K562 (cell line): ENCODE measurements at regions not wholly inside any gene's neighbourhood (a gene's known extent, or its start where the extent isn't known, plus 50 kb on each side); places are given as distances from the start of the nearest gene placed in this dataset.

ENCODE experiments used
- ESRRA ChIP-seq: fragments of 450-650 bp; IDR thresholded peaks from 2 replicates; pipeline ENCODE4 v1.6.1; 2014; ENCODE audit warnings: low read depth, mild to moderate bottlenecking, moderate library complexity, borderline replicate concordance
- HDAC6 ChIP-seq: IDR thresholded peaks from 2 replicates; pipeline ENCODE4 v1.6.1; 2012; ENCODE audit warnings: low read depth, mild to moderate bottlenecking, control low read depth, inconsistent platforms, low read length, moderate library complexity
- NFYB ChIP-seq: IDR thresholded peaks from 2 replicates; pipeline ENCODE4 v1.6.1; 2011; ENCODE audit warnings: mild to moderate bottlenecking, moderate library complexity; ENCODE audit not compliant: insufficient read length; ENCODE audit errors: extremely low read depth
- TAF1 ChIP-seq: IDR thresholded peaks from 2 replicates; pipeline ENCODE4 v1.6.1; 2011; ENCODE audit warnings: mild to moderate bottlenecking, low read length, moderate library complexity; ENCODE audit not compliant: insufficient read depth, control insufficient read depth, severe bottlenecking; ENCODE audit errors: extremely low read depth
- ZFPM2 ChIP-seq: fragments of 250-450 bp; sonication (Bioruptor Pico); IDR thresholded peaks from 2 replicates; pipeline ENCODE4 v1.5.1; 2022; ENCODE audit warnings: mild to moderate bottlenecking
- ZNF785 ChIP-seq: fragments of 250-450 bp; sonication (Bioruptor Pico); IDR thresholded peaks from 2 replicates; pipeline ENCODE4 v1.4.0; 2020; ENCODE audit warnings: mild to moderate bottlenecking
- TF ChIP-seq, protein P1 (sequence below), 3 experiments: IDR thresholded peaks in 2 of 3; conservative IDR thresholded peaks in 1 of 3; 2 replicates each; pipeline ENCODE4 v1.5.1; 2011 to 2012; ENCODE audit warnings: low read length in 3 of 3, mild to moderate bottlenecking in 3 of 3, control low read depth in 2 of 3, improper control_type of control experiment in 1 of 3, inconsistent platforms in 1 of 3, low read depth in 1 of 3, mixed read lengths in 1 of 3, moderate library complexity in 1 of 3; ENCODE audit not compliant: insufficient read depth in 2 of 3
- TF ChIP-seq, protein P2 (sequence below): fragments of 250-450 bp; sonication (Bioruptor Pico); IDR thresholded peaks from 2 replicates; pipeline ENCODE4 v1.6.1; 2021; ENCODE audit warnings: mild to moderate bottlenecking
- TF ChIP-seq, protein P3 (sequence below), 2 experiments: fragments of 450-650 bp in 1 of 2; sonication (generic) in 1 of 2; formaldehyde crosslinking in 1 of 2; IDR thresholded peaks; 2 replicates each; pipeline versions ENCODE4 v1.7.1 to v1.9.0; 2016 to 2022; ENCODE audit warnings: inconsistent platforms in 1 of 2, mild to moderate bottlenecking in 1 of 2, missing genetic modification reagents in 1 of 2
- TF ChIP-seq, protein P4 (sequence below), 2 experiments: fragments of 450-650 bp; formaldehyde crosslinking in 1 of 2; IDR thresholded peaks; 2 replicates each; pipeline versions ENCODE4 v1.4.0 to v1.6.1; 2014 to 2020; ENCODE audit warnings: mild to moderate bottlenecking in 2 of 2, borderline replicate concordance in 1 of 2, low read depth in 1 of 2

DNA sequence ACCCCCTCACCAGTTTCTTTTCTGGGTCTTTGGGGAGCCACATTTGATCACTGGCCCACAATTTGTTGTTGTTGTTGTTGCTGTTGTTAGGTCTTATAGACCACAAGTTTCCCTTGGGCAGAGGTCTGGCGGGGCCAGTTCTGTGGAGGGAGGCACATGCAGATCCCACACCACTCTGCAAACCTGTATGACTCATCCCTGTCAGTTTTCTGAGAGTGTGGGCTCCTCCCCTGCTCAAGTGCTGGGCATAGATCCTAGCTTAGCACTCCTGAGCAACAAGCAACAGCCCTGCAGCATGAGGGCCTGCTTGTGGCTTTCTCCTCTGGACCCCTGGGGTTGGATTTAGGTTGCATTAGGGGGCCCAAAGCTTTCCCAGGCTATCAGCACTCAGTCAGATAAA lies 411.1 kb upstream of the HTR1E start:
- TF ChIP-seq, protein P1, sequence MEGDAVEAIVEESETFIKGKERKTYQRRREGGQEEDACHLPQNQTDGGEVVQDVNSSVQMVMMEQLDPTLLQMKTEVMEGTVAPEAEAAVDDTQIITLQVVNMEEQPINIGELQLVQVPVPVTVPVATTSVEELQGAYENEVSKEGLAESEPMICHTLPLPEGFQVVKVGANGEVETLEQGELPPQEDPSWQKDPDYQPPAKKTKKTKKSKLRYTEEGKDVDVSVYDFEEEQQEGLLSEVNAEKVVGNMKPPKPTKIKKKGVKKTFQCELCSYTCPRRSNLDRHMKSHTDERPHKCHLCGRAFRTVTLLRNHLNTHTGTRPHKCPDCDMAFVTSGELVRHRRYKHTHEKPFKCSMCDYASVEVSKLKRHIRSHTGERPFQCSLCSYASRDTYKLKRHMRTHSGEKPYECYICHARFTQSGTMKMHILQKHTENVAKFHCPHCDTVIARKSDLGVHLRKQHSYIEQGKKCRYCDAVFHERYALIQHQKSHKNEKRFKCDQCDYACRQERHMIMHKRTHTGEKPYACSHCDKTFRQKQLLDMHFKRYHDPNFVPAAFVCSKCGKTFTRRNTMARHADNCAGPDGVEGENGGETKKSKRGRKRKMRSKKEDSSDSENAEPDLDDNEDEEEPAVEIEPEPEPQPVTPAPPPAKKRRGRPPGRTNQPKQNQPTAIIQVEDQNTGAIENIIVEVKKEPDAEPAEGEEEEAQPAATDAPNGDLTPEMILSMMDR (IDR thresholded peaks at IDR 0.05 in 2 of 3, conservative IDR thresholded peaks at IDR 0.05 in 1 of 3; ENCODE audit: insufficient read depth in 2 of 3, low read depth in 1 of 3, low read length in 3 of 3), result no peak
- TF ChIP-seq, protein P2, sequence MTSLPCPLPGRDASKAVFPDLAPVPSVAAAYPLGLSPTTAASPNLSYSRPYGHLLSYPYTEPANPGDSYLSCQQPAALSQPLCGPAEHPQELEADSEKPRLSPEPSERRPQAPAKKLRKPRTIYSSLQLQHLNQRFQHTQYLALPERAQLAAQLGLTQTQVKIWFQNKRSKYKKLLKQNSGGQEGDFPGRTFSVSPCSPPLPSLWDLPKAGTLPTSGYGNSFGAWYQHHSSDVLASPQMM, result no peak
- TF ChIP-seq, protein P3, sequence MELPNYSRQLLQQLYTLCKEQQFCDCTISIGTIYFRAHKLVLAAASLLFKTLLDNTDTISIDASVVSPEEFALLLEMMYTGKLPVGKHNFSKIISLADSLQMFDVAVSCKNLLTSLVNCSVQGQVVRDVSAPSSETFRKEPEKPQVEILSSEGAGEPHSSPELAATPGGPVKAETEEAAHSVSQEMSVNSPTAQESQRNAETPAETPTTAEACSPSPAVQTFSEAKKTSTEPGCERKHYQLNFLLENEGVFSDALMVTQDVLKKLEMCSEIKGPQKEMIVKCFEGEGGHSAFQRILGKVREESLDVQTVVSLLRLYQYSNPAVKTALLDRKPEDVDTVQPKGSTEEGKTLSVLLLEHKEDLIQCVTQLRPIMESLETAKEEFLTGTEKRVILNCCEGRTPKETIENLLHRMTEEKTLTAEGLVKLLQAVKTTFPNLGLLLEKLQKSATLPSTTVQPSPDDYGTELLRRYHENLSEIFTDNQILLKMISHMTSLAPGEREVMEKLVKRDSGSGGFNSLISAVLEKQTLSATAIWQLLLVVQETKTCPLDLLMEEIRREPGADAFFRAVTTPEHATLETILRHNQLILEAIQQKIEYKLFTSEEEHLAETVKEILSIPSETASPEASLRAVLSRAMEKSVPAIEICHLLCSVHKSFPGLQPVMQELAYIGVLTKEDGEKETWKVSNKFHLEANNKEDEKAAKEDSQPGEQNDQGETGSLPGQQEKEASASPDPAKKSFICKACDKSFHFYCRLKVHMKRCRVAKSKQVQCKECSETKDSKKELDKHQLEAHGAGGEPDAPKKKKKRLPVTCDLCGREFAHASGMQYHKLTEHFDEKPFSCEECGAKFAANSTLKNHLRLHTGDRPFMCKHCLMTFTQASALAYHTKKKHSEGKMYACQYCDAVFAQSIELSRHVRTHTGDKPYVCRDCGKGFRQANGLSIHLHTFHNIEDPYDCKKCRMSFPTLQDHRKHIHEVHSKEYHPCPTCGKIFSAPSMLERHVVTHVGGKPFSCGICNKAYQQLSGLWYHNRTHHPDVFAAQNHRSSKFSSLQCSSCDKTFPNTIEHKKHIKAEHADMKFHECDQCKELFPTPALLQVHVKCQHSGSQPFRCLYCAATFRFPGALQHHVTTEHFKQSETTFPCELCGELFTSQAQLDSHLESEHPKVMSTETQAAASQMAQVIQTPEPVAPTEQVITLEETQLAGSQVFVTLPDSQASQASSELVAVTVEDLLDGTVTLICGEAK (IDR thresholded peaks at IDR 0.05), result no peak
- TF ChIP-seq, protein P3 (CRISPR knock-in tag; IDR thresholded peaks at IDR 0.05), result no peak
- TF ChIP-seq HDAC6 (no peak), NFYB (no peak), TAF1 (no peak), ZNF785 (CRISPR knock-in tag) (no peak), ZFPM2 (CRISPR knock-in tag) (no peak), ESRRA (no peak)
- TF ChIP-seq, protein P4, sequence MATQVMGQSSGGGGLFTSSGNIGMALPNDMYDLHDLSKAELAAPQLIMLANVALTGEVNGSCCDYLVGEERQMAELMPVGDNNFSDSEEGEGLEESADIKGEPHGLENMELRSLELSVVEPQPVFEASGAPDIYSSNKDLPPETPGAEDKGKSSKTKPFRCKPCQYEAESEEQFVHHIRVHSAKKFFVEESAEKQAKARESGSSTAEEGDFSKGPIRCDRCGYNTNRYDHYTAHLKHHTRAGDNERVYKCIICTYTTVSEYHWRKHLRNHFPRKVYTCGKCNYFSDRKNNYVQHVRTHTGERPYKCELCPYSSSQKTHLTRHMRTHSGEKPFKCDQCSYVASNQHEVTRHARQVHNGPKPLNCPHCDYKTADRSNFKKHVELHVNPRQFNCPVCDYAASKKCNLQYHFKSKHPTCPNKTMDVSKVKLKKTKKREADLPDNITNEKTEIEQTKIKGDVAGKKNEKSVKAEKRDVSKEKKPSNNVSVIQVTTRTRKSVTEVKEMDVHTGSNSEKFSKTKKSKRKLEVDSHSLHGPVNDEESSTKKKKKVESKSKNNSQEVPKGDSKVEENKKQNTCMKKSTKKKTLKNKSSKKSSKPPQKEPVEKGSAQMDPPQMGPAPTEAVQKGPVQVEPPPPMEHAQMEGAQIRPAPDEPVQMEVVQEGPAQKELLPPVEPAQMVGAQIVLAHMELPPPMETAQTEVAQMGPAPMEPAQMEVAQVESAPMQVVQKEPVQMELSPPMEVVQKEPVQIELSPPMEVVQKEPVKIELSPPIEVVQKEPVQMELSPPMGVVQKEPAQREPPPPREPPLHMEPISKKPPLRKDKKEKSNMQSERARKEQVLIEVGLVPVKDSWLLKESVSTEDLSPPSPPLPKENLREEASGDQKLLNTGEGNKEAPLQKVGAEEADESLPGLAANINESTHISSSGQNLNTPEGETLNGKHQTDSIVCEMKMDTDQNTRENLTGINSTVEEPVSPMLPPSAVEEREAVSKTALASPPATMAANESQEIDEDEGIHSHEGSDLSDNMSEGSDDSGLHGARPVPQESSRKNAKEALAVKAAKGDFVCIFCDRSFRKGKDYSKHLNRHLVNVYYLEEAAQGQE (IDR thresholded peaks at IDR 0.05; ENCODE audit: borderline replicate concordance), result no peak
- TF ChIP-seq, protein P4 (CRISPR knock-in tag; IDR thresholded peaks at IDR 0.05; ENCODE audit: low read depth), result no peak
